HCT116 (cell line): ENCODE measurements at regions not wholly inside any gene's neighbourhood (a gene's known extent, or its start where the extent isn't known, plus 50 kb on each side); places are given as distances from the start of the nearest gene placed in this dataset.

Experiments used
- ATAC-seq: fragments of 200-7000 bp; cut with Tn5 transposase; 2 replicates; pipeline ENCODE4 v1.9.1; 2020; ENCODE audit warnings: mild to moderate bottlenecking, moderate library complexity
- BruUV-seq: library from RNA; stranded (reverse); fragments of 400-500 nt; replicated peaks from 2 replicates; lab custom pipeline; 2021; lab: Mats Ljungman, UMichigan
- CTCF ChIA-PET: fragments of 300-600 bp; sonication (Branson Sonifier 250); formaldehyde crosslinking; loops from one replicate; lab custom pipeline; 2021; ENCODE audit warnings: antibody characterized with exemption; lab: Charles Lee
- POLR2A ChIA-PET: fragments of 300-600, 350-600 bp; sonication (Branson Sonifier 250); formaldehyde crosslinking; loops from one replicate; lab custom pipeline; 2021; ENCODE audit warnings: antibody characterized with exemption; lab: Charles Lee
- RAD21 ChIA-PET, 2 experiments: fragments of 300-600 bp; sonication (Branson Sonifier 250); formaldehyde crosslinking; loops; one replicate each; lab custom pipeline; 2023; ENCODE audit warnings: low total read pairs in 2 of 2; ENCODE audit not compliant: uncharacterized antibody in 2 of 2, unreplicated experiment in 2 of 2, low non-redundant PET in 1 of 2; lab: Charles Lee
- DNase-seq: peaks from one replicate; pipeline ENCODE4 v3.0.0-alpha.2; 2010; ENCODE audit warnings: low read depth, low spot score
- H2AFZ ChIP-seq: fragments of 200-600 bp; shearing (Covaris generic), sonication (generic); 2 replicates; pipeline ENCODE4 v1.6.1; 2017; ENCODE audit warnings: low read depth, mixed run types, mixed read lengths, antibody characterized with exemption, low read length; ENCODE audit not compliant: poor library complexity, severe bottlenecking
- H3K27ac ChIP-seq: 2 replicates; pipeline ENCODE4 v1.5.1; 2012; ENCODE audit warnings: low read depth, low read length
- H3K27me3 ChIP-seq: fragments of 200-600 bp; sonication (generic); 2 replicates; pipeline ENCODE4 v1.6.1; 2016; ENCODE audit warnings: mixed run types, low read length, mixed read lengths; ENCODE audit not compliant: insufficient read depth
- H3K36me3 ChIP-seq, 2 experiments: fragments of 200-500 bp in 1 of 2; fragments of 200-600 bp in 1 of 2; sonication (Bioruptor generic) in 1 of 2; sonication (generic) in 1 of 2; 2 replicates each; pipeline versions ENCODE4 v1.5.1 to v1.6.1; 2014 to 2016; ENCODE audit warnings: low read length in 2 of 2, inconsistent platforms in 1 of 2, mixed read lengths in 1 of 2, mixed run types in 1 of 2; ENCODE audit not compliant: insufficient read depth in 2 of 2, control insufficient read depth in 1 of 2
- H3K4me1 ChIP-seq, 2 experiments: fragments of 200-600 bp in 1 of 2; sonication (generic) in 1 of 2; 2 replicates each; pipeline versions ENCODE4 v1.5.1 to v1.6.1; 2012 to 2017; ENCODE audit warnings: low read length in 2 of 2, inconsistent platforms in 1 of 2, mild to moderate bottlenecking in 1 of 2, mixed read lengths in 1 of 2, mixed run types in 1 of 2, moderate library complexity in 1 of 2; ENCODE audit not compliant: insufficient read depth in 2 of 2, control insufficient read depth in 1 of 2
- H3K4me2 ChIP-seq: fragments of 200-600 bp; sonication (generic); 2 replicates; pipeline ENCODE4 v1.6.1; 2017; ENCODE audit warnings: mixed run types, low read length, mixed read lengths
- H3K4me3 ChIP-seq, 2 experiments: fragments of 200-600 bp in 1 of 2; sonication (generic) in 1 of 2; replicated peaks in 1 of 2; 2 replicates each; pipeline ENCODE4 v1.5.1; 2011 to 2016; ENCODE audit warnings: low read length in 2 of 2, control low read depth in 1 of 2, low read depth in 1 of 2, mild to moderate bottlenecking in 1 of 2, mixed read lengths in 1 of 2, mixed run types in 1 of 2
- H3K79me2 ChIP-seq: fragments of 200-600 bp; sonication (generic); 2 replicates; pipeline ENCODE4 v1.6.1; 2017; ENCODE audit warnings: mild to moderate bottlenecking, mixed run types, low read length, moderate library complexity, mixed read lengths; ENCODE audit not compliant: insufficient read depth
- H3K9ac ChIP-seq: fragments of 200-600 bp; sonication (generic); 2 replicates; pipeline ENCODE4 v1.6.1; 2016; ENCODE audit warnings: low read length, mixed read lengths
- H3K9me2 ChIP-seq: fragments of 200-600 bp; sonication (generic), shearing (Covaris generic); 2 replicates; pipeline ENCODE4 v1.6.1; 2017; ENCODE audit warnings: mixed run types, mild to moderate bottlenecking, moderate library complexity; ENCODE audit not compliant: insufficient read depth
- H3K9me3 ChIP-seq, 2 experiments: fragments of 200-500 bp in 1 of 2; fragments of 200-600 bp in 1 of 2; sonication (Bioruptor generic) in 1 of 2; sonication (generic) in 1 of 2; 2 replicates each; pipeline ENCODE4 v1.6.1; 2014 to 2017; ENCODE audit warnings: low read length in 2 of 2, mixed read lengths in 2 of 2, inconsistent platforms in 1 of 2, low read depth in 1 of 2, mild to moderate bottlenecking in 1 of 2, mixed run types in 1 of 2, moderate library complexity in 1 of 2; ENCODE audit not compliant: control insufficient read depth in 1 of 2, insufficient read depth in 1 of 2
- H4K20me1 ChIP-seq: fragments of 200-600 bp; sonication (generic), shearing (Covaris generic); 2 replicates; pipeline ENCODE4 v1.6.1; 2017; ENCODE audit warnings: mixed run types, mild to moderate bottlenecking, moderate library complexity; ENCODE audit not compliant: insufficient read depth
- CBX3 ChIP-seq: IDR thresholded peaks from 2 replicates; pipeline ENCODE4 v1.6.1; 2012; ENCODE audit warnings: low read depth
- CEBPB ChIP-seq: IDR thresholded peaks from 2 replicates; pipeline ENCODE4 v1.6.1; 2012; ENCODE audit warnings: low read depth
- ELF1 ChIP-seq: IDR thresholded peaks from 2 replicates; pipeline ENCODE4 v1.6.1; 2012; ENCODE audit warnings: low read depth, borderline replicate concordance
- EZH2 ChIP-seq: fragments of 200-600 bp; sonication (generic); IDR thresholded peaks from 2 replicates; pipeline ENCODE4 v1.6.1; 2017; ENCODE audit warnings: antibody characterized with exemption, mixed run types
- EZH2phosphoT487 ChIP-seq: fragments of 200-600 bp; IDR thresholded peaks from 2 replicates; pipeline ENCODE4 v1.6.1; 2018; ENCODE audit warnings: antibody characterized with exemption, borderline replicate concordance
- POLR2A ChIP-seq: IDR thresholded peaks from 2 replicates; pipeline ENCODE4 v1.7.0; 2011; ENCODE audit warnings: borderline replicate concordance; ENCODE audit not compliant: insufficient read depth, insufficient read length; ENCODE audit errors: extremely low read depth
- RAD21 ChIP-seq: IDR thresholded peaks from 2 replicates; pipeline ENCODE4 v1.6.1; 2012; ENCODE audit warnings: low read depth, mild to moderate bottlenecking
- SIN3A ChIP-seq: IDR thresholded peaks from 2 replicates; pipeline ENCODE4 v1.6.1; 2012; ENCODE audit warnings: low read depth
- SP1 ChIP-seq: IDR thresholded peaks from 2 replicates; pipeline ENCODE4 v1.6.1; 2012; ENCODE audit warnings: low read depth
- SRF ChIP-seq: IDR thresholded peaks from 2 replicates; pipeline ENCODE4 v1.6.1; 2012; ENCODE audit warnings: low read depth
- TCF7L2 ChIP-seq: IDR thresholded peaks from 2 replicates; pipeline ENCODE4 v1.7.0; 2011; ENCODE audit warnings: borderline replicate concordance, inconsistent platforms; ENCODE audit not compliant: insufficient read depth, insufficient read length; ENCODE audit errors: extremely low read depth
- ZFX ChIP-seq: fragments of 450-650 bp; IDR thresholded peaks from 2 replicates; pipeline ENCODE4 v1.6.1; 2017
- ZNF274 ChIP-seq: fragments of 200-500 bp; sonication (Bioruptor generic); IDR thresholded peaks from 2 replicates; pipeline ENCODE4 v1.6.1; 2014; ENCODE audit warnings: mild to moderate bottlenecking, low read depth, low read length, inconsistent platforms
- intact Hi-C: fragments of 100-400 bp; cut with micrococcal nuclease; formaldehyde crosslinking; loops from 2 replicates; pipeline ENCODE4 v1.10.0; 2022
- TF ChIP-seq, protein P1 (sequence below): IDR thresholded peaks from 2 replicates; pipeline ENCODE4 v1.6.1; 2012; ENCODE audit warnings: low read depth
- TF ChIP-seq, protein P2 (sequence below): IDR thresholded peaks from 2 replicates; pipeline ENCODE4 v1.6.1; 2012

DNA sequence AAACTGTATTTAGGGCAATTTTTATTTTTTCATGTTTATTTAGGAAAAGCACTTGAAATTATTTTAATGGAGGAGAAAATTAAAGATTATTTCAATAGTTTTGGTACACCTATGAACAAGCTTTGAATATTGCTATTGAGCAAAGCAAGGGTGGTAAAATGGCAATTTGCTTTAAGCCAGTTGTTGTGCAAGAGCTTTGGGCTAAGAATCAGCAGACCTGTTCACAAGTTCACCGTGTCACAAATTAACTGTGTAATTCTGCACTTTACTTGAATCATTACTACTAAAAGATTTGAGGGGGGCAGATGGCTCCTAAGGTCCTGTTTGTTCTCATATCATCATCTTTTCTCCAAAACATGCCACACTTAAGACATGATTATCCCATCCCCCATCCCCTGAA, 238.9 kb upstream of the GBE1 start (continued):
- TF ChIP-seq CBX3 (no peak), EZH2 (no peak)

- ChIA-PET CTCF (no interaction called here), RAD21 (no interaction called here), POLR2A (no interaction called here)
- no peak overlapping the region for H3K4me2 ChIP-seq
- H3K9ac ChIP-seq = no peak overlapping the region
- intact Hi-C loops = no loop called here
- H3K9me3 ChIP-seq = no peaks in the 10 kb centered on the region
- H3K79me2 ChIP-seq = peaks cover 5% of the 10 kb centered on the region; the same call in 1 of the 2 replicates
- H3K4me1 ChIP-seq = peaks cover 16 to 22% of the 10 kb centered on the region in 2 experiments
- BruUV-seq = no TSS peak
- H3K27ac ChIP-seq = no peak overlapping the region
- TF ChIP-seq TCF7L2 (no peak), CEBPB (no peak), SP1 (no peak), ZFX (no peak), EZH2 (no peak), ELF1 (no peak), ZNF274 (no peak), RAD21 (no peak), SRF (no peak), CBX3 (no peak), POLR2A (no peak), SIN3A (no peak), EZH2phosphoT487 (no peak)
- TF ChIP-seq, protein P1, sequence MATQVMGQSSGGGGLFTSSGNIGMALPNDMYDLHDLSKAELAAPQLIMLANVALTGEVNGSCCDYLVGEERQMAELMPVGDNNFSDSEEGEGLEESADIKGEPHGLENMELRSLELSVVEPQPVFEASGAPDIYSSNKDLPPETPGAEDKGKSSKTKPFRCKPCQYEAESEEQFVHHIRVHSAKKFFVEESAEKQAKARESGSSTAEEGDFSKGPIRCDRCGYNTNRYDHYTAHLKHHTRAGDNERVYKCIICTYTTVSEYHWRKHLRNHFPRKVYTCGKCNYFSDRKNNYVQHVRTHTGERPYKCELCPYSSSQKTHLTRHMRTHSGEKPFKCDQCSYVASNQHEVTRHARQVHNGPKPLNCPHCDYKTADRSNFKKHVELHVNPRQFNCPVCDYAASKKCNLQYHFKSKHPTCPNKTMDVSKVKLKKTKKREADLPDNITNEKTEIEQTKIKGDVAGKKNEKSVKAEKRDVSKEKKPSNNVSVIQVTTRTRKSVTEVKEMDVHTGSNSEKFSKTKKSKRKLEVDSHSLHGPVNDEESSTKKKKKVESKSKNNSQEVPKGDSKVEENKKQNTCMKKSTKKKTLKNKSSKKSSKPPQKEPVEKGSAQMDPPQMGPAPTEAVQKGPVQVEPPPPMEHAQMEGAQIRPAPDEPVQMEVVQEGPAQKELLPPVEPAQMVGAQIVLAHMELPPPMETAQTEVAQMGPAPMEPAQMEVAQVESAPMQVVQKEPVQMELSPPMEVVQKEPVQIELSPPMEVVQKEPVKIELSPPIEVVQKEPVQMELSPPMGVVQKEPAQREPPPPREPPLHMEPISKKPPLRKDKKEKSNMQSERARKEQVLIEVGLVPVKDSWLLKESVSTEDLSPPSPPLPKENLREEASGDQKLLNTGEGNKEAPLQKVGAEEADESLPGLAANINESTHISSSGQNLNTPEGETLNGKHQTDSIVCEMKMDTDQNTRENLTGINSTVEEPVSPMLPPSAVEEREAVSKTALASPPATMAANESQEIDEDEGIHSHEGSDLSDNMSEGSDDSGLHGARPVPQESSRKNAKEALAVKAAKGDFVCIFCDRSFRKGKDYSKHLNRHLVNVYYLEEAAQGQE = no peak
- TF ChIP-seq, protein P2, sequence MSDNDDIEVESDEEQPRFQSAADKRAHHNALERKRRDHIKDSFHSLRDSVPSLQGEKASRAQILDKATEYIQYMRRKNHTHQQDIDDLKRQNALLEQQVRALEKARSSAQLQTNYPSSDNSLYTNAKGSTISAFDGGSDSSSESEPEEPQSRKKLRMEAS = no peak
- H3K36me3 ChIP-seq = no peaks in the 10 kb centered on the region
- no peaks in the 10 kb centered on the region for H4K20me1 ChIP-seq
- no peaks in the 10 kb centered on the region for H3K9me2 ChIP-seq
- no peak overlapping the region for H3K4me3 ChIP-seq
- H3K27me3 ChIP-seq = no peaks in the 10 kb centered on the region
- DNase-seq = no peak
- H2AFZ ChIP-seq = no peak overlapping the region
- no peak for ATAC-seq
Observed at GRCh38 chr3:81998907-81999306, 237.5 kb upstream of the GBE1 start.
